Spleen (tissue), 7 donors: ENCODE measurements at regions not wholly inside any gene's neighbourhood (a gene's known extent, or its start where the extent isn't known, plus 50 kb on each side); places are given as distances from the start of the nearest gene placed in this dataset.

Experiments used
- CTCF ChIP-seq, 11 experiments: fragments of 200-600 bp in 7 of 11; fragments of 450-650 bp in 4 of 11; sonication (generic) in 4 of 11; IDR thresholded peaks in 8 of 11; conservative IDR thresholded peaks in 3 of 11; 1 replicate in 7 of 11; 2 replicates in 4 of 11; pipeline versions ENCODE4 v1.4.0 to v1.8.0; 2016 to 2021; ENCODE audit warnings: antibody characterized with exemption in 11 of 11, inconsistent platforms in 4 of 11, mild to moderate bottlenecking in 1 of 11
- POLR2A ChIP-seq, 3 donors: fragments of 450-650 bp; IDR thresholded peaks; one replicate each; pipeline ENCODE4 v1.5.1; 2017; ENCODE audit warnings: antibody characterized with exemption in 3 of 3, mild to moderate bottlenecking in 1 of 3
- POLR2AphosphoS5 ChIP-seq, 3 donors: sonication (generic); formaldehyde crosslinking; IDR thresholded peaks; one replicate each; pipeline ENCODE4 v1.5.1; 2017; ENCODE audit warnings: antibody characterized with exemption in 3 of 3
- donor health status: DM: no; HTN: no; CAD: no; lungs with moderate emphysema.
- donor health status: DM: no; HTN: no; CAD: no.
- donor health status: DM: no; HTN: no; CAD: no.

GRCh38 chr11:106514706-106515105 is 437.2 kb downstream of the AASDHPPT start:
- no peak for TF ChIP-seq CTCF (IDR thresholded peaks at IDR 0.05 in 8 of 11, conservative IDR thresholded peaks at IDR 0.05 in 3 of 11)
- TF ChIP-seq POLR2AphosphoS5 (IDR thresholded peaks at IDR 0.05) = no peak
- no peak for TF ChIP-seq POLR2A (IDR thresholded peaks at IDR 0.05)
